HG03175 (cell line): ENCODE measurements at regions not wholly inside any gene's neighbourhood (a gene's known extent, or its start where the extent isn't known, plus 50 kb on each side); places are given as distances from the start of the nearest gene placed in this dataset.
"Not testable (repeated sequence)": the region's sequence is repeated elsewhere in the genome, so short reads cannot be mapped to it uniquely, and the experiment has no call there.

Source experiments
- ATAC-seq: cut with Tn5 transposase; IDR thresholded peaks from one replicate; pipeline ENCODE4 v1.9.1; 2021; ENCODE audit warnings: mild to moderate bottlenecking, moderate library complexity; ENCODE audit not compliant: unreplicated experiment

GRCh38 chr9:79046401-79046800 is 525.4 kb upstream of the TLE4 start:
- no peak for ATAC-seq

GRCh38 chr9:79049371-79049770 is 522.4 kb upstream of the TLE4 start:
- ATAC-seq: no peak

- ATAC-seq: no peak
These were observed 518.2 kb upstream of the TLE4 start for GRCh38 chr9:79053598-79053997.

- ATAC-seq: no peak
These were observed 517.3 kb upstream of the TLE4 start for GRCh38 chr9:79054500-79054899.

- ATAC-seq: no peak
These were observed 515.7 kb upstream of the TLE4 start for GRCh38 chr9:79056041-79056440.

- no peak for ATAC-seq
These were observed 514.2 kb upstream of the TLE4 start for GRCh38 chr9:79057576-79057975.

GRCh38 chr9:79060766-79061165 is 511.0 kb upstream of the TLE4 start:
- no peak for ATAC-seq

- ATAC-seq: no peak
These were observed 509.8 kb upstream of the TLE4 start for GRCh38 chr9:79061752-79062616.

- ATAC-seq: no peak
These were observed 498.6 kb upstream of the TLE4 start for GRCh38 chr9:79073201-79073600.

- no peak for ATAC-seq
These were observed 491.2 kb upstream of the TLE4 start for GRCh38 chr9:79080536-79080935.

GRCh38 chr9:79083621-79084020 is 488.1 kb upstream of the TLE4 start:
- no peak for ATAC-seq

- ATAC-seq: no peak
These were observed 484.6 kb upstream of the TLE4 start for GRCh38 chr9:79087133-79087532.

- no peak for ATAC-seq
These were observed 482.7 kb upstream of the TLE4 start for GRCh38 chr9:79089054-79089560.

GRCh38 chr9:79089851-79090250 is 481.9 kb upstream of the TLE4 start:
- not testable (repeated sequence) for ATAC-seq

- not testable (repeated sequence) for ATAC-seq
These were observed 468.5 kb upstream of the TLE4 start for GRCh38 chr9:79103257-79103656.

GRCh38 chr9:79104216-79104615 is 467.5 kb upstream of the TLE4 start:
- ATAC-seq: no peak

GRCh38 chr9:79104951-79105350 is 466.8 kb upstream of the TLE4 start:
- no peak for ATAC-seq

GRCh38 chr9:79107911-79108676 is 463.7 kb upstream of the TLE4 start:
- no peak for ATAC-seq

- no peak for ATAC-seq
These were observed 460.1 kb upstream of the TLE4 start for GRCh38 chr9:79111653-79112052.

- no peak for ATAC-seq
These were observed 456.6 kb upstream of the TLE4 start for GRCh38 chr9:79115176-79115575.

GRCh38 chr9:79116041-79116440 is 455.7 kb upstream of the TLE4 start:
- ATAC-seq: no peak

GRCh38 chr9:79116709-79117108 is 455.1 kb upstream of the TLE4 start:
- ATAC-seq: no peak
